ENCODE measurements at regions not wholly inside any gene's neighbourhood (a gene's known extent, or its start where the extent isn't known, plus 50 kb on each side); places are given as distances from the start of the nearest gene placed in this dataset.

- TF ChIP-seq POLR2AphosphoS5 (IDR thresholded peaks at IDR 0.05; ENCODE audit: low read depth, low read length) (no peak), SIN3A (IDR thresholded peaks at IDR 0.05; ENCODE audit: borderline replicate concordance, insufficient read depth, low read length) (no peak), FOXP2 (optimal IDR thresholded peaks at IDR 0.05; ENCODE audit: borderline replicate concordance, extremely low read depth, extremely low read length, insufficient read depth) (no peak), TAF1 (IDR thresholded peaks at IDR 0.05; ENCODE audit: borderline replicate concordance, insufficient read depth, low read length) (no peak), REST (IDR thresholded peaks at IDR 0.05; ENCODE audit: insufficient read depth in 1 of 2, low read depth in 2 of 2, low read length in 2 of 2) (no peak)
These were observed 259.3 kb downstream of the SOX9 start for GRCh38 chr17:72380120-72380519.

GRCh38 chr17:72380737-72381136 lies 259.9 kb downstream of the SOX9 start:
- no peak for TF ChIP-seq SIN3A (IDR thresholded peaks at IDR 0.05; ENCODE audit: borderline replicate concordance, insufficient read depth, low read length)
- no peak for TF ChIP-seq POLR2AphosphoS5 (IDR thresholded peaks at IDR 0.05; ENCODE audit: low read depth, low read length)
- TF ChIP-seq REST (IDR thresholded peaks at IDR 0.05; ENCODE audit: insufficient read depth in 1 of 2, low read depth in 2 of 2, low read length in 2 of 2): no peak
- no peak for TF ChIP-seq FOXP2 (optimal IDR thresholded peaks at IDR 0.05; ENCODE audit: borderline replicate concordance, extremely low read depth, extremely low read length, insufficient read depth)

- TF ChIP-seq REST (IDR thresholded peaks at IDR 0.05; ENCODE audit: insufficient read depth in 1 of 2, low read depth in 2 of 2, low read length in 2 of 2): no peak
- no peak for TF ChIP-seq SIN3A (IDR thresholded peaks at IDR 0.05; ENCODE audit: borderline replicate concordance, insufficient read depth, low read length)
- TF ChIP-seq POLR2AphosphoS5 (IDR thresholded peaks at IDR 0.05; ENCODE audit: low read depth, low read length): no peak
- no peak for TF ChIP-seq FOXP2 (optimal IDR thresholded peaks at IDR 0.05; ENCODE audit: borderline replicate concordance, extremely low read depth, extremely low read length, insufficient read depth)
- TF ChIP-seq TAF1 (IDR thresholded peaks at IDR 0.05; ENCODE audit: borderline replicate concordance, insufficient read depth, low read length): no peak
These were observed 261.0 kb downstream of the SOX9 start for GRCh38 chr17:72381597-72382397.

- no peak for TF ChIP-seq REST (IDR thresholded peaks at IDR 0.05; ENCODE audit: insufficient read depth in 1 of 2, low read depth in 2 of 2, low read length in 2 of 2)
- no peak for TF ChIP-seq POLR2AphosphoS5 (IDR thresholded peaks at IDR 0.05; ENCODE audit: low read depth, low read length)
- no peak for TF ChIP-seq FOXP2 (optimal IDR thresholded peaks at IDR 0.05; ENCODE audit: borderline replicate concordance, extremely low read depth, extremely low read length, insufficient read depth)
- TF ChIP-seq SIN3A (IDR thresholded peaks at IDR 0.05; ENCODE audit: borderline replicate concordance, insufficient read depth, low read length): no peak
- no peak for TF ChIP-seq TAF1 (IDR thresholded peaks at IDR 0.05; ENCODE audit: borderline replicate concordance, insufficient read depth, low read length)
These were observed 262.3 kb downstream of the SOX9 start for GRCh38 chr17:72382971-72383722.

All from PFSK-1 (cell line).